Smooth muscle cell (in vitro differentiated cells): ENCODE measurements at regions not wholly inside any gene's neighbourhood (a gene's known extent, or its start where the extent isn't known, plus 50 kb on each side); places are given as distances from the start of the nearest gene placed in this dataset.

ENCODE experiments used
- DNase-seq: peaks from one replicate; lab custom pipeline; 2025; ENCODE audit not compliant: unreplicated experiment; lab: John Stamatoyannopoulos, UW
- H2AFZ ChIP-seq: fragments of 200-600 bp; sonication (generic); 2 replicates; pipeline ENCODE4 v1.6.0; 2016; ENCODE audit warnings: antibody characterized with exemption, low read depth, mild to moderate bottlenecking
- H3F3A ChIP-seq: fragments of 200-600 bp; sonication (generic); 2 replicates; pipeline ENCODE4 v1.6.0; 2017; ENCODE audit warnings: antibody characterized with exemption, low read depth
- H3K27ac ChIP-seq: fragments of 200-600 bp; sonication (generic); 2 replicates; pipeline ENCODE4 v1.5.1; 2016; ENCODE audit warnings: low read depth, mild to moderate bottlenecking
- H3K27me3 ChIP-seq: fragments of 200-600 bp; sonication (generic); 2 replicates; pipeline ENCODE4 v1.6.1; 2016; ENCODE audit warnings: low read depth, mild to moderate bottlenecking
- H3K36me3 ChIP-seq: fragments of 200-600 bp; sonication (generic); 2 replicates; pipeline ENCODE4 v1.5.1; 2016; ENCODE audit warnings: low read depth
- H3K4me1 ChIP-seq: fragments of 200-600 bp; sonication (generic); 2 replicates; pipeline ENCODE4 v1.5.1; 2016; ENCODE audit warnings: low read depth
- H3K4me2 ChIP-seq: fragments of 200-600 bp; sonication (generic); 2 replicates; pipeline ENCODE4 v1.6.0; 2016; ENCODE audit warnings: mild to moderate bottlenecking
- H3K4me3 ChIP-seq: fragments of 200-600 bp; sonication (generic); 2 replicates; pipeline ENCODE4 v1.5.1; 2016; ENCODE audit warnings: mild to moderate bottlenecking
- H3K79me2 ChIP-seq: fragments of 200-600 bp; sonication (generic); 2 replicates; pipeline ENCODE4 v1.6.0; 2016; ENCODE audit warnings: low read depth, mild to moderate bottlenecking
- H3K9ac ChIP-seq: fragments of 200-600 bp; sonication (generic); 2 replicates; pipeline ENCODE4 v1.6.0; 2016; ENCODE audit warnings: low read depth
- H3K9me3 ChIP-seq: fragments of 200-600 bp; sonication (generic); replicated peaks from 2 replicates; pipeline ENCODE4 v1.5.1; 2016; ENCODE audit warnings: low read depth
- H4K20me1 ChIP-seq: fragments of 200-600 bp; sonication (generic); 2 replicates; pipeline ENCODE4 v1.6.0; 2016; ENCODE audit warnings: low read depth
- WGBS: methylation state at CpG from one replicate; pipeline ENCODE4 v1.1.7; 2016; ENCODE audit warnings: low lambda C conversion rate; 5-methylcytosine and 5-hydroxymethylcytosine counted together
- TF ChIP-seq, protein P1 (sequence below): fragments of 200-600 bp; sonication (generic); IDR thresholded peaks from 2 replicates; pipeline ENCODE4 v1.5.1; 2017; ENCODE audit warnings: borderline replicate concordance, mild to moderate bottlenecking, antibody characterized with exemption; ENCODE audit not compliant: insufficient read depth, poor library complexity, severe bottlenecking

DNA sequence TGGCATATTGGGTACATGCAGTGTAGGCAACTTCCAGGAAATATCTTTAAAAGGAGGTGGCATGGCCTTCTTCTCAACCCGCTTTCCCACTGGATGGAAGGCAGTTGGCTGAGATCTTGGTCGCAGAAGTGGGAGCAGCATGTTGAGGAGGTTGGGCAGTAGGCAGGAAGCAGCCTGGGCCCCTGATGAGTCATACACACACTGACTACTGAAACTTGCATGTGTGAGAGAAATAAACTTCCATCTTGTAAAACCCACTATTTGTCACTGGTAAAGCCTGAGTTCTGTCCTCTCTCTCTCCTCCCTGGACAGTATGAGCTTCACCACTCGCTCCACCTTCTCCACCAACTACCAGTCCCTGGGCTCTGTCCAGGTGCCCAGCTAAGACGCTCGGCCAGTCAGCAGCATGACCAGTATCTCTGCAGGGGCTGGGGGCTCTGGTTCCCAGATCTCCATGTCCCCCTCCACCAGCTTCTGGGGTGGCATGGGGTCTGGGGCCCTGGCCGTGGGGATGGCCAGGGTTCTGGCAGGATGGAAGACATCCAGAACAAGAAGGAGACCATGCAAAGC lies 233.8 kb upstream of the SPRED2 start:
- WGBS = 61% methylated on average over 6 of the region's 6 CpGs
- Histone ChIP-seq H3K27me3 (no peaks in the 10 kb centered on the region), H3K36me3 (no peaks in the 10 kb centered on the region), H3K4me1 (peaks cover 9% of the 10 kb centered on the region), H3K9me3 (no peaks in the 10 kb centered on the region), H3F3A (no peaks in the 10 kb centered on the region), H3K9ac (no peak overlapping the region), H4K20me1 (no peaks in the 10 kb centered on the region), H2AFZ (peak overlapping the region; percentile 69), H3K27ac (peak overlapping the region; percentile 76), H3K4me2 (peak overlapping the region; percentile 72), H3K4me3 (no peak overlapping the region), H3K79me2 (no peaks in the 10 kb centered on the region)
- DNase-seq = no peak
- TF ChIP-seq, protein P1, sequence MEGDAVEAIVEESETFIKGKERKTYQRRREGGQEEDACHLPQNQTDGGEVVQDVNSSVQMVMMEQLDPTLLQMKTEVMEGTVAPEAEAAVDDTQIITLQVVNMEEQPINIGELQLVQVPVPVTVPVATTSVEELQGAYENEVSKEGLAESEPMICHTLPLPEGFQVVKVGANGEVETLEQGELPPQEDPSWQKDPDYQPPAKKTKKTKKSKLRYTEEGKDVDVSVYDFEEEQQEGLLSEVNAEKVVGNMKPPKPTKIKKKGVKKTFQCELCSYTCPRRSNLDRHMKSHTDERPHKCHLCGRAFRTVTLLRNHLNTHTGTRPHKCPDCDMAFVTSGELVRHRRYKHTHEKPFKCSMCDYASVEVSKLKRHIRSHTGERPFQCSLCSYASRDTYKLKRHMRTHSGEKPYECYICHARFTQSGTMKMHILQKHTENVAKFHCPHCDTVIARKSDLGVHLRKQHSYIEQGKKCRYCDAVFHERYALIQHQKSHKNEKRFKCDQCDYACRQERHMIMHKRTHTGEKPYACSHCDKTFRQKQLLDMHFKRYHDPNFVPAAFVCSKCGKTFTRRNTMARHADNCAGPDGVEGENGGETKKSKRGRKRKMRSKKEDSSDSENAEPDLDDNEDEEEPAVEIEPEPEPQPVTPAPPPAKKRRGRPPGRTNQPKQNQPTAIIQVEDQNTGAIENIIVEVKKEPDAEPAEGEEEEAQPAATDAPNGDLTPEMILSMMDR = no peak

DNA sequence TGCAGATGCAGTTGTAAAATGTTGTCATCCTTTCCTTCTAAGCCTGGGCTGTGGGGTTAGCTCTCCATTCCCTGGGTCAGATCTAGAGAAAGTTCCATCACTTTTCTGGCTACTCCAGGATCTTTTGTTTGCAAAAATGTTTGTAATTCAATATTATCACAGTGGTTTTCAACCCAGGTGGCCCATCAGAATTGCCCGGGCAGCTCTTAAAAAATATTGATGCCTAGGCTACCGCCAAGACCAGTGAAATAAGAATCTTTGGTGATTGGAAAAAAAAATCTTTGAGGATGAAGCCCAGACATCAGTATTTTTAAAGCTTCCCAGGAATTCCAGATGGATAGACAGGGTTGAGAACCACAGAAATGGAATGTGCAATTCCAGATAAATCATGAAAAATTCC lies 232.5 kb upstream of the SPRED2 start:
- no peak for DNase-seq
- H3K9ac ChIP-seq = no peak overlapping the region
- peak overlapping the region; percentile 72 for H3K4me2 ChIP-seq
- 65% methylated on average over 2 of the region's 2 CpGs for WGBS
- peaks cover 5% of the 10 kb centered on the region for H3F3A ChIP-seq
- TF ChIP-seq, protein P1 = no peak
- H3K4me3 ChIP-seq = no peak overlapping the region
- H3K36me3 ChIP-seq = no peaks in the 10 kb centered on the region
- peaks cover 15% of the 10 kb centered on the region for H3K4me1 ChIP-seq
- peak overlapping the region; percentile 76 for H3K27ac ChIP-seq
- no peaks in the 10 kb centered on the region for H4K20me1 ChIP-seq
- no peaks in the 10 kb centered on the region for H3K9me3 ChIP-seq
- H3K27me3 ChIP-seq = no peaks in the 10 kb centered on the region
- no peak overlapping the region for H2AFZ ChIP-seq
- H3K79me2 ChIP-seq = no peaks in the 10 kb centered on the region

DNA sequence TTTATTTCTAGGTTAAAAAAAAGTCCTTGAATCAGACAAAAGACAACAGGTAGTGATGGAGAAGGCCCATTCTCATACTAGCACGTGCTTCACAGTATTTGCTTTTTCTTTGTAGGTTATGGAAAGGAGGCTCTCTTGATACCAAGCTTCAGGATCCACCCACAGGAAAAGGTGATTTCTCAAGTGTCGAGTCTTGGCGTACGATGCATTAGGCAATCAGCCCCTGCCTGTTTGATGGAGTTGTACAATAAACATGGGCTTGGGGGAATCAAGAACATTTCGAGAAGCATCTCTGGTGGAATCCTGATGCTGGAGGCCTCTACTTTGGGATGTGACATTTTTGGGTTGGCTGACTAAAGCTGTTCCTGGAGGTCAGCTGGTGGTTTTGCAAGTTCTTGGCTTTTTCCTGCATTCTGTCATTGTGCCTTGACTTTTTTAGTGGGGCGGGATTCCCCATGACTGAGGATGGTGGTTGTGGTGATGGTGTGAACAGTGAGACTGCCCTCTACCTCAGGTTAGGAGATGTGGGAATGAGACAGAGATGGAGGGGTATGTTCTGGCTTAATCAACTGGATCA lies 231.5 kb upstream of the SPRED2 start:
- Histone ChIP-seq H3K9ac (no peak overlapping the region), H3F3A (peaks cover 5% of the 10 kb centered on the region), H2AFZ (no peak overlapping the region), H3K27ac (no peak overlapping the region), H3K36me3 (no peaks in the 10 kb centered on the region), H3K27me3 (no peaks in the 10 kb centered on the region), H4K20me1 (no peaks in the 10 kb centered on the region), H3K79me2 (no peaks in the 10 kb centered on the region), H3K9me3 (no peaks in the 10 kb centered on the region), H3K4me2 (no peak overlapping the region), H3K4me1 (peaks cover 15% of the 10 kb centered on the region), H3K4me3 (no peak overlapping the region)
- DNase-seq = no peak
- TF ChIP-seq, protein P1 = no peak
- 89% methylated on average over 6 of the region's 6 CpGs for WGBS
